ENCODE measurements at regions not wholly inside any gene's neighbourhood (a gene's known extent, or its start where the extent isn't known, plus 50 kb on each side); places are given as distances from the start of the nearest gene placed in this dataset.

GRCh38 chr16:61296814-61297213 lies 739.4 kb downstream of the CDH8 start:
- POLR2A ChIA-PET, result no interaction called here
- no peaks in the 10 kb centered on the region for H3K9me3 ChIP-seq
- ATAC-seq (no peak), FAIRE-seq (no peak), DNase-seq (ENCODE audit: low read depth in 1 of 2, low spot score in 1 of 2) (no peak)
- H3K4me1 ChIP-seq, result no peaks in the 10 kb centered on the region
- no peak overlapping the region for H3K4me2 ChIP-seq
- TF ChIP-seq ZSCAN20 (CRISPR knock-in tag; IDR thresholded peaks at IDR 0.05), result no peak
- TF ChIP-seq, protein P1, sequence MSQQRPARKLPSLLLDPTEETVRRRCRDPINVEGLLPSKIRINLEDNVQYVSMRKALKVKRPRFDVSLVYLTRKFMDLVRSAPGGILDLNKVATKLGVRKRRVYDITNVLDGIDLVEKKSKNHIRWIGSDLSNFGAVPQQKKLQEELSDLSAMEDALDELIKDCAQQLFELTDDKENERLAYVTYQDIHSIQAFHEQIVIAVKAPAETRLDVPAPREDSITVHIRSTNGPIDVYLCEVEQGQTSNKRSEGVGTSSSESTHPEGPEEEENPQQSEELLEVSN (IDR thresholded peaks at IDR 0.05; ENCODE audit: borderline replicate concordance, low read depth), result no peak
- no peak for TF ChIP-seq RARB (CRISPR knock-in tag; IDR thresholded peaks at IDR 0.05)
- TF ChIP-seq POLR2A (IDR thresholded peaks at IDR 0.05; ENCODE audit: low read length), result no peak
- H3K27ac ChIP-seq, result no peak overlapping the region
- CTCF ChIA-PET, result no interaction called here
- 28% methylated on average over 3 of the region's 3 CpGs for WGBS (ENCODE audit: missing lambda C conversion rate)
- no peak overlapping the region for H3K4me3 ChIP-seq

GRCh38 chr16:61296305-61296704 lies 739.9 kb downstream of the CDH8 start:
- ChIA-PET POLR2A (no interaction called here), CTCF (no interaction called here)
- Histone ChIP-seq H3K27ac (no peak overlapping the region), H3K4me2 (no peak overlapping the region), H3K4me3 (no peak overlapping the region), H3K4me1 (no peaks in the 10 kb centered on the region), H3K9me3 (no peaks in the 10 kb centered on the region)
- FAIRE-seq (no peak), DNase-seq (ENCODE audit: low read depth in 1 of 2, low spot score in 1 of 2) (no peak), ATAC-seq (no peak)
- TF ChIP-seq SREBF2 (IDR thresholded peaks at IDR 0.05) (no peak), MAX (IDR thresholded peaks at IDR 0.05) (no peak), RNF2 (IDR thresholded peaks at IDR 0.05; ENCODE audit: borderline replicate concordance, low read depth) (no peak), JUN (IDR thresholded peaks at IDR 0.05) (no peak), GATA3 (IDR thresholded peaks at IDR 0.05; ENCODE audit: borderline replicate concordance) (no peak), HOXB5 (CRISPR knock-in tag; IDR thresholded peaks at IDR 0.05) (no peak), CEBPB (IDR thresholded peaks at IDR 0.05) (no peak), PHF8 (IDR thresholded peaks at IDR 0.05; ENCODE audit: borderline replicate concordance, low read depth) (no peak), ELK1 (IDR thresholded peaks at IDR 0.05; ENCODE audit: low read depth, low read length) (no peak)
- WGBS (ENCODE audit: missing lambda C conversion rate), result 21% methylated on average over 7 of the region's 7 CpGs

DNA sequence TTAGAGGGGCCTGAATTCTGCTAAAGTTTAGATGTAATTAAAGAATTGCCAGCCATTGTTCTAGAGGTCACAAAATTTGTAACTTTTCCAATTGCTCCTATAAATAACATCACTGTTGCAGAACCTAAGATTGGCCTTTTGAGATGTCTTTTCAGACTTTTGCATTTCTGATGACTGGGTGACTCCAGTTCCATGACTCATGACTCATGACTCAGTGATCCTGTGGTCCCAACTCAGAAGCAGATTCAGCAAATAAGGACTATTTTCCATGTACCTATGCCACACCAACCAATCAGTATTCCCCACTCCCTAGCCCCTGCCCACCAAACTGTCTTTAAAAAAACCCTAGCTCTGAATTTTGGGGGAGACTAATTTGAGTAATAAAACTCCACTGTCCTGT lies 740.9 kb downstream of the CDH8 start:
- POLR2A ChIA-PET, result no interaction called here
- no peaks in the 10 kb centered on the region for H3K4me1 ChIP-seq
- no peak overlapping the region for H3K4me2 ChIP-seq
- no peak for TF ChIP-seq POLR2A (IDR thresholded peaks at IDR 0.05; ENCODE audit: low read length)
- no peak for TF ChIP-seq FOSL2 (IDR thresholded peaks at IDR 0.05)
- 0 out of 2 replicates have a peak, but pooled peaks have one; percentile 16 for TF ChIP-seq FOSL2 (CRISPR knock-in tag; IDR thresholded peaks at IDR 0.05)
- no peak overlapping the region for H3K4me3 ChIP-seq
- FAIRE-seq (no peak), ATAC-seq (no peak), DNase-seq (ENCODE audit: low read depth in 1 of 2, low spot score in 1 of 2) (no peak)
- H3K9me3 ChIP-seq, result no peaks in the 10 kb centered on the region
- no peak overlapping the region for H3K27ac ChIP-seq
- CTCF ChIA-PET, result no interaction called here

DNA sequence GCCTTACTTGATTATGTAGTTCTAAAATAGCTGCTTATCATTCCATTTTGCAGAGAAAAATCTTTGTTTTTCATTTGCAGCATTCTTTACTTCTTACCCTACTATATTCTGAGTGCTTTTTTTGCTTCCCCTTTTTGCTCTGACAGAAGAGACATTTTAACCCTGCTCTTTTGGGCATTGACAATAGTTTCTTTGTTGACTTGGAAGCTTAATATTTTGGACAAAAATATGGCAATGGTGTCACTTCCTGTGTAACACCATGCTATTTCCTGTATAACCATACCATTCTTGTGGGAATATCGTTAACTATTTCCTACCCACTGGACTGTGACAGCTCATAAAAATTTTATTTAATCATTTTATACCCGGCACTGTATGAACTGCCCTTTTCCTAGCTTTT lies 747.1 kb downstream of the CDH8 start:
- 22% methylated on average over 2 of the region's 2 CpGs for WGBS (ENCODE audit: missing lambda C conversion rate)
- ATAC-seq (no peak), FAIRE-seq (no peak), DNase-seq (ENCODE audit: low read depth in 1 of 2, low spot score in 1 of 2) (no peak)
- ChIA-PET CTCF (interaction anchor here (1.4 kb wide), 1 partner anchor 13 kb away, joined by 3 read pairs; no protein-coding TSS in a partner anchor), POLR2A (no interaction called here)
- no peak overlapping the region for H3K27ac ChIP-seq
- no peak overlapping the region for H3K4me2 ChIP-seq
- H3K4me1 ChIP-seq, result no peaks in the 10 kb centered on the region
- TF ChIP-seq CBX2 (IDR thresholded peaks at IDR 0.05; ENCODE audit: borderline replicate concordance, low read depth) (no peak), CHD2 (IDR thresholded peaks at IDR 0.05; ENCODE audit: low read length, partially characterized antibody) (no peak), SMC3 (IDR thresholded peaks at IDR 0.05) (no peak), CHD4 (IDR thresholded peaks at IDR 0.05; ENCODE audit: borderline replicate concordance) (no peak), NFE2L2 (conservative IDR thresholded peaks at IDR 0.05; ENCODE audit: low read length) (no peak), ZC3H11A (IDR thresholded peaks at IDR 0.05) (no peak)
- H3K9me3 ChIP-seq, result no peaks in the 10 kb centered on the region
- H3K4me3 ChIP-seq, result no peak overlapping the region
